ENCODE measurements at regions not wholly inside any gene's neighbourhood (a gene's known extent, or its start where the extent isn't known, plus 50 kb on each side); places are given as distances from the start of the nearest gene placed in this dataset.

GRCh38 chr5:25094219-25094618 lies 449.4 kb upstream of the CDH10 start:
- TF ChIP-seq RAD21 (IDR thresholded peaks at IDR 0.05 in 1 of 2, conservative IDR thresholded peaks at IDR 0.05 in 1 of 2; ENCODE audit: low read depth in 2 of 2, low read length in 2 of 2) (peak in 1 of 2 experiments; percentile 30; a peak in 3 of 4 replicates), TAF1 (IDR thresholded peaks at IDR 0.05; ENCODE audit: low read depth, low read length) (no peak)

More at GRCh38 chr5:25094219-25094618, 449.4 kb upstream of the CDH10 start:
- no peak overlapping the region for H2BK20ac ChIP-seq (ENCODE audit: low read length)
- ChIA-PET CTCF (ENCODE audit: partially characterized antibody) (no interaction called here), POLR2A (ENCODE audit: partially characterized antibody) (no interaction called here)
- no peak overlapping the region for H3K27ac ChIP-seq (ENCODE audit: low read depth, low read length)
- no peak overlapping the region for H2BK5ac ChIP-seq (ENCODE audit: low read depth, low read length)
- no peak overlapping the region for H3K4me3 ChIP-seq (ENCODE audit: extremely low read depth in 1 of 4, insufficient read depth in 2 of 4, low read depth in 3 of 4, low read length in 4 of 4)
- H4K5ac ChIP-seq (ENCODE audit: insufficient read length, low read depth, low read length), result no peak overlapping the region
- H3K79me2 ChIP-seq (ENCODE audit: control insufficient read depth in 1 of 2, insufficient read depth in 2 of 2, low read length in 2 of 2), result no peaks in the 10 kb centered on the region
- no peak for FAIRE-seq
- no peak overlapping the region for H2BK12ac ChIP-seq (ENCODE audit: low read depth, low read length)
- no peak overlapping the region for H4K8ac ChIP-seq (ENCODE audit: extremely low read depth, insufficient read depth, low read length)
- H3K27me3 ChIP-seq (replicated peaks in 1 of 4; ENCODE audit: control insufficient read depth in 3 of 4, extremely low read depth in 1 of 4, insufficient read depth in 3 of 4, low read length in 3 of 4), result no peaks in the 10 kb centered on the region
- H3K4me1 ChIP-seq (replicated peaks in 1 of 4; ENCODE audit: control insufficient read depth in 3 of 4, insufficient read depth in 4 of 4, low read length in 3 of 4), result no peaks in the 10 kb centered on the region
- H3K9me3 ChIP-seq (ENCODE audit: insufficient read depth in 2 of 2, low read depth in 1 of 2, low read length in 1 of 2), result no peaks in the 10 kb centered on the region
- no peak overlapping the region for H2AK5ac ChIP-seq (ENCODE audit: low read depth, low read length)
- no peaks in the 10 kb centered on the region for H3K36me3 ChIP-seq (ENCODE audit: control insufficient read depth in 2 of 4, insufficient read depth in 4 of 4, low read length in 3 of 4)
- no peak overlapping the region for H3K18ac ChIP-seq (ENCODE audit: extremely low read depth, low read length)
- no peak overlapping the region for H3K14ac ChIP-seq (ENCODE audit: insufficient read length)
- no peak for DNase-seq (ENCODE audit: low read depth in 1 of 2, low spot score in 2 of 2)
- H4K20me1 ChIP-seq (replicated peaks in 1 of 2; ENCODE audit: control insufficient read depth in 1 of 2, insufficient read depth in 2 of 2, low read length in 2 of 2), result no peaks in the 10 kb centered on the region
- H3K23ac ChIP-seq (ENCODE audit: insufficient read length), result no peak overlapping the region
- 62% methylated on average over 2 of the region's 2 CpGs; no CpG with 5 or more reads in 1 of the 2 experiments for WGBS, 2 experiments (ENCODE audit: extremely low coverage in 1 of 2, insufficient coverage in 1 of 2, insufficient read length in 1 of 2, insufficient replicate concordance in 2 of 2, low coverage in 1 of 2, low lambda C conversion rate in 2 of 2, missing lambda C conversion rate in 1 of 2)
- no peak overlapping the region for H3K9ac ChIP-seq (replicated peaks in 1 of 4; ENCODE audit: extremely low read depth in 1 of 4, low read depth in 3 of 4, low read length in 3 of 4)
- H2AFZ ChIP-seq (ENCODE audit: low read length), result no peak overlapping the region
- no peak overlapping the region for H2BK15ac ChIP-seq (ENCODE audit: low read length)
- no peaks in the 10 kb centered on the region for H3K79me1 ChIP-seq (ENCODE audit: low read depth, low read length)
- H3K4me2 ChIP-seq (ENCODE audit: insufficient read depth in 1 of 2, low read depth in 2 of 2, low read length in 2 of 2), result no peak overlapping the region
- no peak overlapping the region for H3K56ac ChIP-seq (replicated peaks; ENCODE audit: insufficient read length, low read depth, low read length)
- H3K23me2 ChIP-seq (ENCODE audit: low read depth, low read length), result no peaks in the 10 kb centered on the region; the same call in 1 of the 2 replicates
- no peak overlapping the region for H3K4ac ChIP-seq (replicated peaks; ENCODE audit: insufficient read length, low read depth, low read length)
- no peak overlapping the region for H2BK120ac ChIP-seq (replicated peaks; ENCODE audit: low read depth, low read length)
- H4K91ac ChIP-seq (replicated peaks; ENCODE audit: insufficient read length, low read length), result no peak overlapping the region

All from H1 (cell line).